IgD-negative memory B cell (primary cell): ENCODE measurements at regions not wholly inside any gene's neighbourhood (a gene's known extent, or its start where the extent isn't known, plus 50 kb on each side); places are given as distances from the start of the nearest gene placed in this dataset.

ENCODE experiments used
- H3K27ac Mint-ChIP-seq, 3 donors: one replicate each; pipeline ENCODE4 v1.8.0; 2020 to 2022; ENCODE audit warnings: mild to moderate bottlenecking in 3 of 3, mixed read lengths in 3 of 3, moderate library complexity in 1 of 3
- H3K27me3 Mint-ChIP-seq: one replicate; pipeline ENCODE4 v1.8.0; 2021; ENCODE audit warnings: mixed read lengths
- H3K36me3 Mint-ChIP-seq: one replicate; pipeline ENCODE4 v1.8.0; 2020; ENCODE audit warnings: mild to moderate bottlenecking, mixed read lengths
- H3K4me1 Mint-ChIP-seq, 3 donors: one replicate each; pipeline ENCODE4 v1.8.0; 2020 to 2022; ENCODE audit warnings: mixed read lengths in 3 of 3, mild to moderate bottlenecking in 1 of 3
- H3K4me3 Mint-ChIP-seq, 4 donors: one replicate each; pipeline ENCODE4 v1.8.0; 2020 to 2022; ENCODE audit warnings: mild to moderate bottlenecking in 4 of 4, mixed read lengths in 4 of 4, moderate library complexity in 3 of 4
- H3K9me3 Mint-ChIP-seq, 3 donors: one replicate each; pipeline ENCODE4 v1.8.0; 2020 to 2021; ENCODE audit warnings: mixed read lengths in 3 of 3, mild to moderate bottlenecking in 1 of 3

DNA sequence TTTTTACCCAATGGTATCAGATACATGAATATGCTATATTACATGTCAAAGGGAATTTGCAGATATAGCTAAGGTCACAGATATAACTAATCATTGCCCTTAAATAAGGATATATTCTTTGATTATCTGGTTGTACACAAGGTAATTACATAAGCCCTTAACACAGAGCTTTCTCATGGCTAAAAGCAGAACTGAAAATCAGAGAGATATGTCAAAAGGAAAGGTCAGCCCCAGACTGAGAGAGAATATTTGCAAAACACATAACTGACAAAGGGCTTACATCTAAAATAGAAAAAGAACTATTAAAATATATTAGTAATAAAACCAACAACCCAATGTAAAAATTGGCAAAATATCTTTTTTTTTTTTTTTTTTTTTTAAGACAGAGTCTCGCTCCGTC, 1029.5 kb upstream of the LRRN3 start:
- H3K4me3 Mint-ChIP-seq, result no peak overlapping the region
- no peak overlapping the region for H3K27ac Mint-ChIP-seq
- H3K27me3 Mint-ChIP-seq, result no peaks in the 10 kb centered on the region
- H3K9me3 Mint-ChIP-seq, result no peaks in the 10 kb centered on the region
- H3K36me3 Mint-ChIP-seq, result no peaks in the 10 kb centered on the region
- H3K4me1 Mint-ChIP-seq, result no peaks in the 10 kb centered on the region

- no peak overlapping the region for H3K27ac Mint-ChIP-seq
- H3K9me3 Mint-ChIP-seq, result peaks cover 3 to 9% (median 4%) of the 10 kb centered on the region in 3 donors
- no peaks in the 10 kb centered on the region for H3K36me3 Mint-ChIP-seq
- no peaks in the 10 kb centered on the region for H3K4me1 Mint-ChIP-seq
- no peak overlapping the region for H3K4me3 Mint-ChIP-seq
- no peaks in the 10 kb centered on the region for H3K27me3 Mint-ChIP-seq
Observed at GRCh38 chr7:110065121-110065520, 1025.8 kb upstream of the LRRN3 start.

DNA sequence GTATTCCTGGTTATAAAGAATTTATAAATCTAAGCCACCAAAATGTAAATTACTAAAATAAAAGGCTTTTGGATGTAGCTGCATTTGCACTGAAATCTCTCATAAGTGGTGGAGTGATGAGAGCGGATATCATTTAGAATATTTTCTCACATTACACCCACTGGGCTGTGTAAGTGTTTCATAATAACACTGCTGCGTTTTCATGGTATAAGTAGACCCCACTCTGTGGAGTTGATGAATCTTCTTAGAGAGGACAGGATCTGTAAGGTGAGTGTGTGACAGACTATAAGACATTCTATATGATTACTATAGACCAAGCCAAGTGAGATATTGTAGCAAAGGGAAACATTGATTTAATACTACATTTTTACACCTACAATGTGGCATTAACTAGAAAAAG, 1024.1 kb upstream of the LRRN3 start:
- H3K4me3 Mint-ChIP-seq, result no peak overlapping the region

DNA sequence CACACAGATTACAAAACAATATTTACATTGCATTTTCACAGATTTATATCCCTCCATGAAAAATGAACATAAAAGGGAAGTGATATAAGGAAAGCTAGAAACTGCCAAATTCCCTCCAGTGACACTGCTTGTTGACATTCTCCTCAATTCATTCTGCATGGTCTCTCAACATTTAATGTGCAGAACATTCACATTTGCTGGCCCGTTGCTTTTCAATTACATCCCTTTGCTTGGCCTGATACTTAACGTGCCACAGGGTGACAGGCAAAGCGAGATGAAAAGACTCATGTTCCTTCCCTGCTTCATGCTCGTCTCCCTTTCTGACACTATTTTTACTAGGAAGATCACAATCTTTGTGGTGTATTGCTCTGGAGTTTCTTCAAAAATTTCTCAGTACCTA, 1019.7 kb upstream of the LRRN3 start:
- no peak overlapping the region for H3K27ac Mint-ChIP-seq
- no peaks in the 10 kb centered on the region for H3K4me1 Mint-ChIP-seq
- no peaks in the 10 kb centered on the region for H3K36me3 Mint-ChIP-seq
- H3K9me3 Mint-ChIP-seq, result peaks cover 6 to 9% (median 7%) of the 10 kb centered on the region in 3 donors
- H3K4me3 Mint-ChIP-seq, result no peak overlapping the region
- no peaks in the 10 kb centered on the region for H3K27me3 Mint-ChIP-seq

More for the DNA sequence above, 1024.1 kb upstream of the LRRN3 start:
- H3K4me1 Mint-ChIP-seq, result no peaks in the 10 kb centered on the region
- no peaks in the 10 kb centered on the region for H3K36me3 Mint-ChIP-seq
- no peaks in the 10 kb centered on the region for H3K27me3 Mint-ChIP-seq
- peaks cover 4 to 9% (median 6%) of the 10 kb centered on the region in 3 donors for H3K9me3 Mint-ChIP-seq
- H3K27ac Mint-ChIP-seq, result no peak overlapping the region

GRCh38 chr7:110075450-110075849, 1015.5 kb upstream of the LRRN3 start:
- Mint-ChIP-seq H3K27ac (no peak overlapping the region), H3K4me3 (no peak overlapping the region), H3K9me3 (peaks cover 3 to 9% (median 4%) of the 10 kb centered on the region in 3 donors), H3K27me3 (no peaks in the 10 kb centered on the region), H3K36me3 (no peaks in the 10 kb centered on the region), H3K4me1 (no peaks in the 10 kb centered on the region)

- H3K4me1 Mint-ChIP-seq, result no peaks in the 10 kb centered on the region
- no peaks in the 10 kb centered on the region for H3K27me3 Mint-ChIP-seq
- peaks cover 3 to 8% (median 4%) of the 10 kb centered on the region in 3 donors for H3K9me3 Mint-ChIP-seq
- H3K27ac Mint-ChIP-seq, result no peak overlapping the region
- no peaks in the 10 kb centered on the region for H3K36me3 Mint-ChIP-seq
- H3K4me3 Mint-ChIP-seq, result no peak overlapping the region
Observed at GRCh38 chr7:110076194-110076593, 1014.7 kb upstream of the LRRN3 start.

GRCh38 chr7:110084181-110084807, 1006.6 kb upstream of the LRRN3 start:
- Mint-ChIP-seq H3K4me3 (peak overlapping the region in 1 of 4 donors; percentile 43), H3K9me3 (no peaks in the 10 kb centered on the region), H3K4me1 (no peaks in the 10 kb centered on the region), H3K27ac (no peak overlapping the region), H3K36me3 (no peaks in the 10 kb centered on the region), H3K27me3 (no peaks in the 10 kb centered on the region)

DNA sequence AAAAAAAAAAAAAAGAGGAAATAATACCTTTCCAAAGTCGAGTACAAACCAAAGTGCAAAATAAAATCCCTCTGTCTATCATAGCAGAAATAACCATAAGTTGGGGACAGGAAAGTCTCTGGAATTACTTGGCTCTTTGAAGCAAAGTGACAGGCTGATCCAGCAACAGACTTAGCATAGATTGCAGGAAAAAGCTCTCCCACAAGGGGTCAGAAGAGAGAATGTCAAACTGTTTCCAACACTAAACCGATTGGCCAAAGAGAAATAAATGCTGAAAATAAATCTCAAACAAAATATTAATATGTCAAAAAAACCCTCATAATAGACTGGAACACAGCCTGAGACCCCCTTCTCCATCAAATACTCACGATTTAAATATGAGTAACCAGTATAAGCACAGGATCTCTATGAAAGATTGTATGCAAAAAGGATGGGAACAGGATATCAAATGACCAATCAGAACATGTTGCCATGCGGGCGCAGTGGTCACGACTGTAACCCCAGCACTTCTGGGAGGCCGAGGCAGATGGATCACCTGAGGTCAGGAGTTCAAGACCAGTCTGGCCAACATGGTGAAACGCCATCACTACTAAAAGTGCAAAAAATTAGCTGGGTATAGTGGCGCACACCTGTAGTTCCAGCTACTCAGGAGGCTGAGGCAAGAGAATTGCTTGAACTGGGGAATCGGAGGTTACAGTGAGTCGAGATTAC, 1000.7 kb upstream of the LRRN3 start:
- Mint-ChIP-seq H3K36me3 (no peaks in the 10 kb centered on the region), H3K9me3 (peaks cover 0 to 2% (median 0%) of the 10 kb centered on the region in 3 donors), H3K4me3 (no peak overlapping the region), H3K4me1 (no peaks in the 10 kb centered on the region), H3K27ac (no peak overlapping the region), H3K27me3 (no peaks in the 10 kb centered on the region)

- H3K4me3 Mint-ChIP-seq, result no peak overlapping the region
- H3K9me3 Mint-ChIP-seq, result peaks cover 1 to 6% (median 2%) of the 10 kb centered on the region in 3 donors
- no peaks in the 10 kb centered on the region for H3K4me1 Mint-ChIP-seq
- no peaks in the 10 kb centered on the region for H3K27me3 Mint-ChIP-seq
- no peak overlapping the region for H3K27ac Mint-ChIP-seq
- H3K36me3 Mint-ChIP-seq, result no peaks in the 10 kb centered on the region
Observed at GRCh38 chr7:110095372-110096052, 995.4 kb upstream of the LRRN3 start.

- H3K36me3 Mint-ChIP-seq, result no peaks in the 10 kb centered on the region
- H3K27me3 Mint-ChIP-seq, result no peaks in the 10 kb centered on the region
- no peak overlapping the region for H3K27ac Mint-ChIP-seq
- H3K9me3 Mint-ChIP-seq, result peaks cover 7 to 10% (median 10%) of the 10 kb centered on the region in 3 donors
- peaks cover 0 to 1% (median 0%) of the 10 kb centered on the region in 3 donors for H3K4me1 Mint-ChIP-seq
- no peak overlapping the region for H3K4me3 Mint-ChIP-seq
Observed at GRCh38 chr7:110104243-110104642, 986.7 kb upstream of the LRRN3 start.

GRCh38 chr7:110105307-110105706, 985.6 kb upstream of the LRRN3 start:
- H3K36me3 Mint-ChIP-seq, result no peaks in the 10 kb centered on the region
- peaks cover 7 to 11% (median 9%) of the 10 kb centered on the region in 3 donors for H3K9me3 Mint-ChIP-seq
- peaks cover 0 to 1% (median 0%) of the 10 kb centered on the region in 3 donors for H3K4me1 Mint-ChIP-seq
- no peak overlapping the region for H3K4me3 Mint-ChIP-seq
- H3K27ac Mint-ChIP-seq, result no peak overlapping the region
- no peaks in the 10 kb centered on the region for H3K27me3 Mint-ChIP-seq

DNA sequence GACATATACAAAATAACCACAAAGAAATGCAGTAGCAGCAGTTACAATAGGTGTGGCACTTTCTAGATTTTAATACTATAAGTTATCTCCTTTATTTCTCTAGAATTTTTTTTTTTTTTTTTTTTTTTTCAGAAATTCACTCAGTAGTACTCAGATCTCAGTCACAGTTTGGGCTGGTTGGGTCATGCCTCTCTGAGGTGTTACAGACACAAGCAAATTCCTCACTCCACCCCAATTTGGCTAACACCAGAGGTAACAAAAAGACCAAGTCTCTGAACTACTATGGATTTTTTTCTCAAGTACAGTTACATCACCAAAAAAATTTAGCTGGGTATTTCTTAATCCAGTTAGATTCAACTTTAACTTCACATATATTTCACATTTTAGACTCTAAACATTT, 985.1 kb upstream of the LRRN3 start:
- H3K4me1 Mint-ChIP-seq, result peaks cover 0 to 1% (median 0%) of the 10 kb centered on the region in 3 donors
- H3K4me3 Mint-ChIP-seq, result no peak overlapping the region
- no peaks in the 10 kb centered on the region for H3K27me3 Mint-ChIP-seq
- H3K9me3 Mint-ChIP-seq, result peaks cover 4 to 8% (median 7%) of the 10 kb centered on the region in 3 donors
- no peak overlapping the region for H3K27ac Mint-ChIP-seq
- H3K36me3 Mint-ChIP-seq, result no peaks in the 10 kb centered on the region

- no peak overlapping the region for H3K27ac Mint-ChIP-seq
- H3K4me1 Mint-ChIP-seq, result no peaks in the 10 kb centered on the region
Observed at GRCh38 chr7:110119883-110120581, 970.9 kb upstream of the LRRN3 start.

GRCh38 chr7:110129159-110129558, 961.8 kb upstream of the LRRN3 start:
- Mint-ChIP-seq H3K36me3 (no peaks in the 10 kb centered on the region), H3K27ac (no peak overlapping the region), H3K27me3 (no peaks in the 10 kb centered on the region), H3K9me3 (peaks cover 0 to 6% (median 4%) of the 10 kb centered on the region in 3 donors), H3K4me1 (no peaks in the 10 kb centered on the region), H3K4me3 (no peak overlapping the region)

More at GRCh38 chr7:110119883-110120581, 970.9 kb upstream of the LRRN3 start:
- no peaks in the 10 kb centered on the region for H3K36me3 Mint-ChIP-seq
- H3K9me3 Mint-ChIP-seq, result peaks cover 2 to 18% (median 3%) of the 10 kb centered on the region in 3 donors
- no peaks in the 10 kb centered on the region for H3K27me3 Mint-ChIP-seq
- H3K4me3 Mint-ChIP-seq, result no peak overlapping the region

GRCh38 chr7:110130669-110131068, 960.3 kb upstream of the LRRN3 start:
- Mint-ChIP-seq H3K27ac (no peak overlapping the region), H3K27me3 (no peaks in the 10 kb centered on the region), H3K36me3 (no peaks in the 10 kb centered on the region), H3K9me3 (peaks cover 0 to 4% (median 4%) of the 10 kb centered on the region in 3 donors), H3K4me3 (no peak overlapping the region), H3K4me1 (no peaks in the 10 kb centered on the region)
